Adipocyte (in vitro differentiated cells): ENCODE measurements at regions not wholly inside any gene's neighbourhood (a gene's known extent, or its start where the extent isn't known, plus 50 kb on each side); places are given as distances from the start of the nearest gene placed in this dataset.
A peak's percentile ranks its signal among the peaks of the same experiment; 100 is the strongest.

Experiments
- DNase-seq: peaks from one replicate; pipeline ENCODE4 v3.0.0-alpha.2; 2015; ENCODE audit warnings: low read depth
- H3K27me3 ChIP-seq: replicated peaks from 2 replicates; pipeline ENCODE4 v1.7.0; 2013; ENCODE audit warnings: mild to moderate bottlenecking, low read length, moderate library complexity; ENCODE audit not compliant: control insufficient read depth, insufficient read depth
- H3K36me3 ChIP-seq: 2 replicates; pipeline ENCODE4 v1.7.0; 2013; ENCODE audit warnings: low read length, mild to moderate bottlenecking, moderate library complexity; ENCODE audit not compliant: control insufficient read depth, insufficient read depth, severe bottlenecking
- H3K4me1 ChIP-seq: 2 replicates; pipeline ENCODE4 v1.7.0; 2013; ENCODE audit warnings: mild to moderate bottlenecking, low read length, moderate library complexity; ENCODE audit not compliant: control insufficient read depth, insufficient read depth
- H3K4me3 ChIP-seq: 2 replicates; pipeline ENCODE4 v1.7.0; 2013; ENCODE audit warnings: mild to moderate bottlenecking, low read length, moderate library complexity
- H3K9ac ChIP-seq: 2 replicates; pipeline ENCODE4 v1.7.0; 2013; ENCODE audit warnings: mild to moderate bottlenecking, low read length, moderate library complexity
- H3K9me3 ChIP-seq: 2 replicates; pipeline ENCODE4 v1.7.0; 2013; ENCODE audit warnings: mild to moderate bottlenecking, low read length, moderate library complexity; ENCODE audit not compliant: control insufficient read depth

- no peak overlapping the region for H3K4me3 ChIP-seq
- H3K4me1 ChIP-seq = no peaks in the 10 kb centered on the region
- H3K27me3 ChIP-seq = no peaks in the 10 kb centered on the region
- H3K9me3 ChIP-seq = peaks cover 3% of the 10 kb centered on the region
- no peak for DNase-seq
- H3K36me3 ChIP-seq = no peaks in the 10 kb centered on the region
- H3K9ac ChIP-seq = no peak overlapping the region
These were observed 451.4 kb upstream of the ATP10A start for GRCh38 chr15:26314577-26314976.

- Histone ChIP-seq H3K4me3 (no peak overlapping the region), H3K4me1 (no peaks in the 10 kb centered on the region), H3K36me3 (no peaks in the 10 kb centered on the region), H3K9me3 (peaks cover 3% of the 10 kb centered on the region), H3K9ac (no peak overlapping the region), H3K27me3 (no peaks in the 10 kb centered on the region)
- no peak for DNase-seq
These were observed 448.6 kb upstream of the ATP10A start for GRCh38 chr15:26311710-26312236.

GRCh38 chr15:26298659-26299170 lies 435.6 kb upstream of the ATP10A start:
- no peak for DNase-seq
- no peaks in the 10 kb centered on the region for H3K4me1 ChIP-seq
- no peak overlapping the region for H3K9ac ChIP-seq
- H3K36me3 ChIP-seq = no peaks in the 10 kb centered on the region
- H3K9me3 ChIP-seq = no peaks in the 10 kb centered on the region
- H3K4me3 ChIP-seq = no peak overlapping the region
- H3K27me3 ChIP-seq = no peaks in the 10 kb centered on the region

- Histone ChIP-seq H3K4me3 (no peak overlapping the region), H3K9me3 (no peaks in the 10 kb centered on the region), H3K36me3 (no peaks in the 10 kb centered on the region), H3K27me3 (peaks cover 3% of the 10 kb centered on the region), H3K9ac (no peak overlapping the region), H3K4me1 (no peaks in the 10 kb centered on the region)
- no peak for DNase-seq
These were observed 435.0 kb upstream of the ATP10A start for GRCh38 chr15:26298010-26298658.

GRCh38 chr15:26295336-26296085 lies 432.4 kb upstream of the ATP10A start:
- H3K9me3 ChIP-seq = no peaks in the 10 kb centered on the region
- no peaks in the 10 kb centered on the region for H3K4me1 ChIP-seq
- H3K27me3 ChIP-seq = peaks cover 3% of the 10 kb centered on the region
- H3K36me3 ChIP-seq = no peaks in the 10 kb centered on the region
- no peak overlapping the region for H3K4me3 ChIP-seq
- DNase-seq = no peak
- H3K9ac ChIP-seq = no peak overlapping the region

GRCh38 chr15:26294059-26294689 lies 431.0 kb upstream of the ATP10A start:
- H3K4me3 ChIP-seq = no peak overlapping the region
- no peaks in the 10 kb centered on the region for H3K4me1 ChIP-seq
- peaks cover 3% of the 10 kb centered on the region for H3K27me3 ChIP-seq
- DNase-seq = no peak
- no peak overlapping the region for H3K9ac ChIP-seq
- no peaks in the 10 kb centered on the region for H3K9me3 ChIP-seq
- H3K36me3 ChIP-seq = no peaks in the 10 kb centered on the region

- H3K4me3 ChIP-seq = no peak overlapping the region
- H3K9ac ChIP-seq = no peak overlapping the region
- peaks cover 22% of the 10 kb centered on the region for H3K9me3 ChIP-seq
- no peaks in the 10 kb centered on the region for H3K36me3 ChIP-seq
- no peaks in the 10 kb centered on the region for H3K27me3 ChIP-seq
- no peaks in the 10 kb centered on the region for H3K4me1 ChIP-seq
- no peak for DNase-seq
These were observed 424.3 kb upstream of the ATP10A start for GRCh38 chr15:26287381-26287780.

GRCh38 chr15:26280281-26280680 lies 417.2 kb upstream of the ATP10A start:
- Histone ChIP-seq H3K4me1 (no peaks in the 10 kb centered on the region), H3K9ac (no peak overlapping the region), H3K4me3 (no peak overlapping the region), H3K9me3 (peaks cover 5% of the 10 kb centered on the region), H3K36me3 (no peaks in the 10 kb centered on the region), H3K27me3 (no peaks in the 10 kb centered on the region)
- DNase-seq = no peak

- Histone ChIP-seq H3K9ac (no peak overlapping the region), H3K4me3 (no peak overlapping the region), H3K27me3 (peaks cover 3% of the 10 kb centered on the region), H3K36me3 (no peaks in the 10 kb centered on the region), H3K9me3 (no peaks in the 10 kb centered on the region), H3K4me1 (no peaks in the 10 kb centered on the region)
- no peak for DNase-seq
These were observed 398.8 kb upstream of the ATP10A start for GRCh38 chr15:26261966-26262365.

- no peak for DNase-seq
- H3K27me3 ChIP-seq = peaks cover 3% of the 10 kb centered on the region
- no peaks in the 10 kb centered on the region for H3K9me3 ChIP-seq
- H3K4me1 ChIP-seq = no peaks in the 10 kb centered on the region
- H3K36me3 ChIP-seq = no peaks in the 10 kb centered on the region
- H3K9ac ChIP-seq = no peak overlapping the region
- no peak overlapping the region for H3K4me3 ChIP-seq
These were observed 398.3 kb upstream of the ATP10A start for GRCh38 chr15:26261413-26261812.

- peak; percentile 38 for DNase-seq
- Histone ChIP-seq H3K9ac (no peak overlapping the region), H3K4me3 (no peak overlapping the region), H3K9me3 (no peaks in the 10 kb centered on the region), H3K4me1 (no peaks in the 10 kb centered on the region), H3K36me3 (no peaks in the 10 kb centered on the region), H3K27me3 (peaks cover 3% of the 10 kb centered on the region)
These were observed 397.5 kb upstream of the ATP10A start for GRCh38 chr15:26260517-26261133.
